ENCODE measurements at regions not wholly inside any gene's neighbourhood (a gene's known extent, or its start where the extent isn't known, plus 50 kb on each side); places are given as distances from the start of the nearest gene placed in this dataset.

DNA sequence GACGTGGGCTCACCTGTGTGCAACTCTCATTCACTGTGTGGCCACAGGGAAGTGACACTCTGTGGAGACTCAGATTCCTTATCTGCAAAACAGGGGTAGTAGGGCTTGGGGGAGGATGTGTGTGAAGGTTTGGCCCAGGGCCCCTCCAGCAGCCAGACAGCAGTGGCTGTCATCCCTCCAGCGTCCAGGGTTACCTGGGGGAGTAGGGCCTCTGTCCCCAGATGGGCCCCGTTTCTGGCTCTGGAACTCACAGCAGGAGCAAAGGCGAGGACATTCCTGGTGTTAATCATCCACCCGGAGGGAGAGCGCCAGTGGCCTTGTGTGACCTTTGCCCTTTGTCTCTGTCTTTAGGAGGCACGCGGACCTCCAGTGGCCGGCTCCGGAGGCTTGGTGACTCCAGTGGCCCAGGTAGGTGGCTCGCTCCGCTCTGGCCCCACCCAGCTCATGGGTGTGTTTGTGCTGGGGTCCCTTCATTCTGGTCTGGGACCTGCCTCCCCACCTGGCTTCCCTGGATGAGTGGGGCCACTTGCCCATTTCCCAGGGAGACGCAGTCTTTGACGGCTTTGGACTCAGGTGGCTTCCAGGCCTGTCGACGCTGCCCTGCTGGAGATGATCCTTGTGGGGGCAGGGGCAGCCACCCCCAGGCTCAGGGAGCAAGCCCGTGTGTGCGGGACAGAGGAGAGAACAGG lies 166.2 kb downstream of the SEC14L1 start:
- H3K27ac ChIP-seq = no peak overlapping the region
- TF ChIP-seq, protein P1, sequence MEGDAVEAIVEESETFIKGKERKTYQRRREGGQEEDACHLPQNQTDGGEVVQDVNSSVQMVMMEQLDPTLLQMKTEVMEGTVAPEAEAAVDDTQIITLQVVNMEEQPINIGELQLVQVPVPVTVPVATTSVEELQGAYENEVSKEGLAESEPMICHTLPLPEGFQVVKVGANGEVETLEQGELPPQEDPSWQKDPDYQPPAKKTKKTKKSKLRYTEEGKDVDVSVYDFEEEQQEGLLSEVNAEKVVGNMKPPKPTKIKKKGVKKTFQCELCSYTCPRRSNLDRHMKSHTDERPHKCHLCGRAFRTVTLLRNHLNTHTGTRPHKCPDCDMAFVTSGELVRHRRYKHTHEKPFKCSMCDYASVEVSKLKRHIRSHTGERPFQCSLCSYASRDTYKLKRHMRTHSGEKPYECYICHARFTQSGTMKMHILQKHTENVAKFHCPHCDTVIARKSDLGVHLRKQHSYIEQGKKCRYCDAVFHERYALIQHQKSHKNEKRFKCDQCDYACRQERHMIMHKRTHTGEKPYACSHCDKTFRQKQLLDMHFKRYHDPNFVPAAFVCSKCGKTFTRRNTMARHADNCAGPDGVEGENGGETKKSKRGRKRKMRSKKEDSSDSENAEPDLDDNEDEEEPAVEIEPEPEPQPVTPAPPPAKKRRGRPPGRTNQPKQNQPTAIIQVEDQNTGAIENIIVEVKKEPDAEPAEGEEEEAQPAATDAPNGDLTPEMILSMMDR (conservative IDR thresholded peaks at IDR 0.05) = no peak
- no peak for TF ChIP-seq ZFX (IDR thresholded peaks at IDR 0.05)

DNA sequence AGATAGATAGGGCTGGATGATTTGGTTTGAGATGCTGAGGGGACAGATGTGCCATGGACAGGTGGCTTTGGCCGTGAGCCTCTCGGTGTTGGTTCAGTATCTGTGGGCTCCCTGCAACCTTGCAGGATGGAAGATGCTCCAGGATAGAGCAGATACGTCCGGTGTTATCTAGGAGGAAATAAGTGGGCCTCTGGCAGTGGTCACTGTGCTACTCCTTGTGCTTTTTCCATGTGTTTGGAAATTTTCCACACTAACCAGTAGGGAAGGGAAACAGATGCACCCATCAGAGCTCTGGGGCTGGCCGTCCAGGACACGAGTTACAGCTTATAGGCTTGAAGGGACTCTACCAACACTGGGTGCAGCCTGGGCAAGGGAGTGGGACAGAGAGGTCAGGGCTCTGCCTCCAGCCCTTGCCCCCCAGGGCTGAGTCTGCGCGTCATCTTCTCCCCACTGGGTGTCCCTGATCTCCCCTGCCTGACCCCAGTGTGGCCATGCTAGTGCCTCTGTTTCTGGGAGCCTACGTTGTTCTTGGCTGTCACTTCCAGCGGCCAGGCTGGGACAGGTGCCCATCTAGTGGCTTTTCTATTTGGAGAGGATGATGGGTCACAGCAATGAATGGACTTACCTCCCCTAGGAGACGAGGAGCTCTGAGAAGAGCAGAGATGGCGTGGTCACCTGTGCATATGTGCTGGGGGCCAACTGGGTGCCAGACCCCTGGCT lies 166.9 kb downstream of the SEC14L1 start:
- no peak for TF ChIP-seq ZFX (IDR thresholded peaks at IDR 0.05)
- TF ChIP-seq, protein P1 (conservative IDR thresholded peaks at IDR 0.05) = no peak

DNA sequence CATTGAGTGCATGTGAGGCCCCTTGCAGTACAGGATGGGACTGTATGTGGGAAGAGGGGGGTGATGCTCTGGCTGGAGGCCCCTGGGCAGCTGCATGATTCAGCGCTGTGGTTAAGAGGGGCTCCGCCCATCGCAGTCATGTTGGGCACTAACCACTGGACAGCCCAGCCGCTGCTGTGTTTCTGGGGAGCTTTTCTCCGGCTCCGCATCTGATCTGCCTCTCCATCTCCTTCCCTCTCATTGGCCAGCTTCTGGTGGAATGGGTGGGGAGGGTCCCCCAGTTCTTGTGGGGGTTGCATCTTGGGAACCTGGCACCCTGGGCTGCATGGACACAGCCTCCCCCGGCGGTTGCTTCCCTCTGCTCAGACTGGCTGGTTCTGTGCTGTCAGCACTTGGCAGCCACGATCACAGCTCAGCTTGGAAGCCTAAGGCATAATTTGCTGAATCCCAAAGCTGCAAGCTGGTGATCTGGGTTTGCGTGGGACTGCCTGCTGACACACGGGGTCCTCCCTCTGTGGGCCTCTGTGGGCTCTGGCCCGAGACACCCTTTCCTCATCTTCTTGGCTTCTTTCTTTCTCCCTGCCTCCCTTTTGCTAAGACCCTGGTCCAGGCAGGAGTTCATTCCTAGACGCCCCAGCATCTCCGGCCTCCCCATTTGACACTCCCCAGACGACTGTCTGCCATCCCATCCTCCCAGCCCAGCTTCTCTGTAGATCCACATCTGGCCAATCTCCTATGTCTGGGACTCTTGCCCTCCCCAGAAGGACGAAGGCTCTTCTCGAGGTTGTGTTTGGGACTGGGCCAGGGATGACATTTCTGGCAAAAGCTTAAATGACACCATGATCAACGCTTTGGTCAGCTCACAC lies 168.3 kb downstream of the SEC14L1 start:
- no peak overlapping the region for H3K27ac ChIP-seq
- TF ChIP-seq, protein P1 (conservative IDR thresholded peaks at IDR 0.05) = no peak
- no peak for TF ChIP-seq ZFX (IDR thresholded peaks at IDR 0.05)

More for the DNA sequence above, 166.9 kb downstream of the SEC14L1 start:
- no peak overlapping the region for H3K27ac ChIP-seq

DNA sequence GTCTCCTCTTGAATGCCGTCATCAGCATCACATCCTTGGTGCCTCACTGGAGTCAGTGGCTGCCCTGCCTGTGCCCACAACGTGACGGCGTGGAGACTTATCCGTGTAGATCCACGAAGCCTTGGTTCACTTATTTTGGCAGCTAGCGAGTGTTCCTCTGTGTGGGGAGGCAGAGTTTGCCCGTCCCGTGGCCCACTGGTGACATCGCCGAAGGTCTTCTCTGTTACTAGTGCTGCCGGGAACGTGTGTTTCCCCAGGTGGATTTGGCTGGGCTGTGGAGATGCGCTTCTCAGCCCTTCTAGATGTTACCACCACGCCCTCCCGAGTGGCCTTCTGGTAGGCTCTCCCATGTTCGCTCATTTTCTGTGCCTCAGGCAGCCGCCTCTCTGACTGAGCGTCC lies 169.6 kb downstream of the SEC14L1 start:
- H3K27ac ChIP-seq = no peak overlapping the region
- TF ChIP-seq, protein P1 (conservative IDR thresholded peaks at IDR 0.05) = no peak
- no peak for TF ChIP-seq ZFX (IDR thresholded peaks at IDR 0.05)

DNA sequence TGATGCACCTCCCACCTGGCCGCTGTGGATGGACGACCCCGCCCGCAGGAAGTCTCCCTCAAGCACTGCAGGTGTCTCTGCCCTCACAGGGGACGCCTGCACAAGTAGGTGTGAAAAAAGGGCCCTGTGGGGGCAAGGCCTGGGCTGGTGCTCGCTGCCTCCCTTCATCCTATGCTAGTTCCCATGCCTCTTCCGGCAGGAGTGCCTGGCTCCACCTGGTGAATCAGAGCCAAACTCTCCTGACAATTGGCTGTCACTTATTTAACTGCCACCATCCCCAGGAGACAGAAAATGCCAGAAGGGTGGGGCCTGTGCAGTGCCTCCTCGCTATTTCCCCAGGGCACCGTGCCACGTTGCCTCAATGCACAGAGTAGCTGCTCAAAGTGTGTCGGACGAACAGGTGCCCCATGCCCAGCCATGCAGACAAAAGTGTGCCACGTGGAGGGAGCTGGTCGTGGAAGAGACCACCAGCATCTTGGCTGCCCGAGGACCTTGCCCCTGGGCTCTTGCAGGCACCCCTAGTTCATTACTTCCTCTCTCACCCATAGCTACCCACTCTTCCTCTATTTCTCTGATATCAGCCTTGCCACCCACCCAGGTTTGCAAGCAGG lies 170.7 kb downstream of the SEC14L1 start:
- TF ChIP-seq ZFX (IDR thresholded peaks at IDR 0.05) = no peak
- TF ChIP-seq, protein P1 (conservative IDR thresholded peaks at IDR 0.05) = no peak
- H3K27ac ChIP-seq = no peak overlapping the region; the same call in 1 of the 2 replicates

DNA sequence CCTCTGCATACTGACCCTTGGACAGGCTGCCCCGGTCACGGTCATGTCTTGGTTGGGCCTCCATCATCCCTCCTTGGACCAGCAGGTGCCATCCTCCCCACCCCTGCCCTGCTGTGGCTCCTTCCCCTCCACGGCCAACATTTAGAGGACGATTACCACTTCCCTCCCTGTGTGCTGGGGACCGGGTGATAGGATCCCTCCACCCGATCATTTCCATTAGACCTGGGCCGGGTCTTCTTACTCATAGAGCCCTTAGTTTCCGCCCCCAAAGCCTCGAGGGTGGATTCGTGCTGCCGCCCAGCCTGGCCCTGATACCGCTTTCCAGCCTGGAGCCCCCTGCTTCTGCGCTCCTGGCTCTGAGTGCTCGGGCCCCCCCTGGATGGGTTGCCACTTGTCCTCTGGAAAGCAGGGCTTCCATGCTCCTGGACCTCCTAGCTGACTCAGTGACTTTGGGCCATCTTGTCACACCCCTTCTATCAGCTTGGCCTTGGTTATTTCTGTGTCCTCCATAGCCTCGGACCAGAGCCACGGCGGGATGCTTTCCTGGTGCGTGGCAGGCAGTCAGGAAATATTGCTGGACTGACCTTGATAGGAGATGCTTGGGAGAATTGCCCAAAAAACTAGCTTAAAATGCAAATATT lies 171.4 kb downstream of the SEC14L1 start:
- H3K27ac ChIP-seq = peak overlapping the region; percentile 73
- no peak for TF ChIP-seq ZFX (IDR thresholded peaks at IDR 0.05)
- TF ChIP-seq, protein P1 (conservative IDR thresholded peaks at IDR 0.05) = no peak

Data from C4-2B (cell line).